ENCODE measurements at regions not wholly inside any gene's neighbourhood (a gene's known extent, or its start where the extent isn't known, plus 50 kb on each side); places are given as distances from the start of the nearest gene placed in this dataset.
A peak's percentile ranks its signal among the peaks of the same experiment; 100 is the strongest.
"Not testable (repeated sequence)": the region's sequence is repeated elsewhere in the genome, so short reads cannot be mapped to it uniquely, and the experiment has no call there.

DNA sequence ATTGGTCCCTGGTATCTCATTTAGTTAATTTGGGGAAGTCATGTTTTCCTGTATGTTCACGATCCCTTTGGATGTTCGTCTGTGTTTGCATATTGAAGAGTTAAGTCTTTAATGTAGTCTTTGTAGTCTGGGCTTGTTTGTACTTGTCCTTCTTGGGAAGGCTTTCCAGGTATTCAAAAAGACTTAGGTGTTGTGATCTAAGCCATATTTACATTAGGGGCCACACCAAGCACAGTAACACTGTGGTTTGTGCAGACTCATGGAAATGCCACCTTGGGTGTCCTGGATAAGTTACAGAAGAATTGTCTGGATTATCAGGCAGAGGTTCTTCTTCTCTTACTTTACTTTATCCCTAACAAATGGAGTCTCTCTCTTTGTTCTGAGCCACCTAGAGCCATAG, 380.3 kb downstream of the CCER1 start:
- H3K36me3 Mint-ChIP-seq (ENCODE audit: low read depth), result no peaks in the 10 kb centered on the region
- H3K9me3 Mint-ChIP-seq, result no peaks in the 10 kb centered on the region
- H3K4me1 Mint-ChIP-seq, result no peaks in the 10 kb centered on the region
- H3K27me3 Mint-ChIP-seq, result no peaks in the 10 kb centered on the region
- no peak overlapping the region for H3K27ac Mint-ChIP-seq
- no peak for ATAC-seq (replicated peaks)
- H3K4me3 Mint-ChIP-seq, result no peak overlapping the region

DNA sequence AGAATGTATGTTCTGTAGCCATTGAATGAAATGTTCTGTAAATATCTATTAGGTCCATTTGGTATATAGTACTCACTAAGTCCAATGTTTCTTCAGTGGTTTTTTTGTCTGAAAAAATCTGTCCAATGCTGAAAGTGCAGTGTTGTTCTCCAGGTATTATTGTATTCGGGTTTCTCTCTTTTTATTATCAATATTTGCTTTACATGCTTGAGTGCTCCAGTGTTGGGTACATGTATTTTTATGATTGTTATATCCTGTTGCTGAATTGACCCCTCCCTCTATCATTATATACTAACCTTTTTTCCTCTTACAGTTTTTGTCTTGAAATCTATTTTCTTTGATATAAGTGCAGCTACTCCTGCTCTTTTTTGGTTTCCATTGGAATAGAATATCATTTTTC, 382.2 kb downstream of the CCER1 start:
- no peaks in the 10 kb centered on the region for H3K36me3 Mint-ChIP-seq (ENCODE audit: low read depth)
- no peak for ATAC-seq (replicated peaks)
- no peak overlapping the region for H3K4me3 Mint-ChIP-seq
- no peaks in the 10 kb centered on the region for H3K4me1 Mint-ChIP-seq
- H3K9me3 Mint-ChIP-seq, result no peaks in the 10 kb centered on the region
- H3K27ac Mint-ChIP-seq, result no peak overlapping the region
- no peaks in the 10 kb centered on the region for H3K27me3 Mint-ChIP-seq

DNA sequence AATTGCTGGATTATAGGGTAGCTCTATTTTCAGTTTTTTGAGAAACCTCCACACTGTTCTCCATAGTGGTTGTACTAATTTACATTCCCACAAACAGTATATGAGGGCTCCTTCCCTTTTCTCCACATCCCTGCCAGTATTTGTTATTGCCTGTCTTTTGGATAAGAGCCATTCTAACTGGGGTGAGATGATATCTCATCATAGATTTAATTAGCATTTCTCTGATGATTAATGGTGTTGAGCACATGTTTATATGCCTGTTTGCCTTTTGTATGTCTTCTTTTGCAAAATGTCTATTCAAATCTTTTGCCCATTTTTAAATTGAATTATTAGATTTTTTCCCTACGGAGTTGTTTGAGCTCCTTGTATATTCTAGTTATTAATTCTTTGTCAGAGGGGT, 385.3 kb downstream of the CCER1 start:
- Mint-ChIP-seq H3K4me3 (no peak overlapping the region), H3K4me1 (no peaks in the 10 kb centered on the region), H3K27ac (no peak overlapping the region), H3K9me3 (no peaks in the 10 kb centered on the region), H3K36me3 (ENCODE audit: low read depth) (no peaks in the 10 kb centered on the region), H3K27me3 (no peaks in the 10 kb centered on the region)
- ATAC-seq (replicated peaks), result no peak

DNA sequence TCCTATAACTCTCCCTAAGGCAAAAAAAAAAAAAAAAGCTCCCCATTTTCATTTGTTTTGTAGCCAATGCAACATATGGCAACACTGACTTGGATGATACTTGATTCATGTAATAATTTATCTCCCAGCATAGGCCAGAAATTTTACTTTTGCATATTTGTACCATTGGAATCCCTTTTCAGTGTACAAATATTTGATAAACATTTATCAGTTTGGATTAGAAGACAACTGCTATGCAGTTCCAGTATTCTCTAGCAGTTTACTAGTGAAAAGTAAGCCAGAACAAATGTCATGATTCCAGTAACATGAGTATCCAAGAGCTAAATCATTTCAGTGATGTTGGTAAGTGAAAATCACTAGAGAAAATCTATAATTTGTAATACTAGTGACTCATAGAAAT, 392.3 kb downstream of the CCER1 start:
- no peaks in the 10 kb centered on the region for H3K9me3 Mint-ChIP-seq
- no peak for ATAC-seq (replicated peaks)
- no peaks in the 10 kb centered on the region for H3K36me3 Mint-ChIP-seq (ENCODE audit: low read depth)
- no peaks in the 10 kb centered on the region for H3K4me1 Mint-ChIP-seq
- H3K27ac Mint-ChIP-seq, result no peak overlapping the region
- H3K4me3 Mint-ChIP-seq, result no peak overlapping the region
- peaks cover 10% of the 10 kb centered on the region for H3K27me3 Mint-ChIP-seq

DNA sequence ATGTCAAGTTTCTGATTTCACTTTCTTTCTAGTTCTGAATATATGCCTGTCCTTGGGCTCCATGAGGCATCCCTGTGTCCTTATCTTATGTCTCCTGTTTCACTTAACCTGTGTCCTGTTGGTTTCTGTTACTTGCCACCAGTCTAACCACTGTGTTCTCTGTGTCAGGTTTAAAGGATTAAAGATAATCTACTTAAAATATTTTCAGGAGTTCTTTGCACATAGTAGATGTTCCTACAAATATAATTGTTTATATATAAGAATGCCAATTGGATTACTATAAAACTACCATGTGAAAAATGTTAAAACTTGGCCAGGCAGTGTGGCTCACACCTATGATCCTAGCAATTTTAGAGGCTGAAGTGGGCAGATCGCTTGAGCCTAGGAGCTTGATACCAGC, 406.4 kb downstream of the CCER1 start:
- Mint-ChIP-seq H3K9me3 (no peaks in the 10 kb centered on the region), H3K4me3 (no peak overlapping the region)
- no peak for ATAC-seq (replicated peaks)

DNA sequence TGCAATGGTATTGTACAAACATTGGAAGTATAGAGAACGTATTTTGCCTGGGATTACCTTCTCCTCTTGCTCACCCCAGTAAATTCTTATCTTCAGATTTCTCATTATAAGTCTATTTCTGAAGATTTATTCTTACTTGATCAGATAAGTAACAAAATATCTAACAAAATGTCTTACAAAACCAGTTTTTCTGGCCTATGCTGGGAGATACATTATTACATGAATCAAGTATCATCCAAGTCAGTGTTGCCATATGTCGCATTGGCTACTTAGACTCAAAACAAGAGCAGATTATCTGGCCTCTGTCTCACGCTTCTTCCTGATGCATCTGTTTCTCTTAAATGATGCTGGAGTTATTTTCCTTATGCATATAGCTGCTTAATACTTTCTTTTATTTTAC, 408.5 kb downstream of the CCER1 start:
- H3K27me3 Mint-ChIP-seq, result no peaks in the 10 kb centered on the region
- no peak for ATAC-seq (replicated peaks)

More for the DNA sequence above, 406.4 kb downstream of the CCER1 start:
- Mint-ChIP-seq H3K36me3 (ENCODE audit: low read depth) (no peaks in the 10 kb centered on the region), H3K4me1 (no peaks in the 10 kb centered on the region), H3K27me3 (no peaks in the 10 kb centered on the region), H3K27ac (no peak overlapping the region)

DNA sequence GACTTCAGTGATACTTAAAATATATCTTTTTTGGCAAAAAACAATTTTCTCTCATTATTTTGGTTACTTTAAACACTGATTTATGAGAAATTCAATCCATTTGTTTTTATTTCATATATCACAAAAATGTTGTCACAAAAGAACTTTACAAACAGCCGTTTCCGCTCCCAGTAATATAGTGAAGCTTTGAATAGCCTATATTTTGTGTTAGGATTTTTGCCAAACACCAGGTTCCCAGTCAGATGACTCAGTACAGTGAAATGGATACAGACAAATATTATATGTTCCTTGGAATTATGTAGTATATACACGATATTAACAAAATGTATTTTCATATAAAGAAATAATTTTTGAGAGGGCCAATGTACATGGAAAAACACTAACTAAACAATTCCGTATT, 411.1 kb downstream of the CCER1 start:
- Mint-ChIP-seq H3K27me3 (no peaks in the 10 kb centered on the region), H3K9me3 (no peaks in the 10 kb centered on the region), H3K4me1 (no peaks in the 10 kb centered on the region), H3K27ac (no peak overlapping the region), H3K4me3 (no peak overlapping the region), H3K36me3 (ENCODE audit: low read depth) (no peaks in the 10 kb centered on the region)
- no peak for ATAC-seq (replicated peaks)

More for the DNA sequence above, 408.5 kb downstream of the CCER1 start:
- Mint-ChIP-seq H3K27ac (no peak overlapping the region), H3K36me3 (ENCODE audit: low read depth) (no peaks in the 10 kb centered on the region), H3K9me3 (no peaks in the 10 kb centered on the region), H3K4me1 (no peaks in the 10 kb centered on the region), H3K4me3 (no peak overlapping the region)

DNA sequence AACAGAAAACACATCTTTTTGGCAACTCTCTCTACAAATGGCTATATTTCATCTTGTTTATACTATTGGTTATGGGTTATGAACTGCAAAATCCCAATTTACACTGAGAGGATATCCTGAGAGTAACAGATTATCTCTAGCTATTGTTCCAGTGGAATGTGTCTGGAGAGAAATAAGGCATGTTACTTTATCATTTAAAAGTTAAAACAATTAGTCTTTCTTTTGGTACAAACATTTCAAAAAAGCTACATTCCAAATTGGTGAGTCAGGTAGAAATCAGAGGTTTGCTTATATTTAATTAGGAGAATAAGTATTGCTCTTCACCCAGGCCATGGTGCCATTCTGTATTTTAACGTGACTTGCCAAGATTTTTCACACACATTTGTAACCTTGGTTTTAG, 411.6 kb downstream of the CCER1 start:
- Mint-ChIP-seq H3K36me3 (ENCODE audit: low read depth) (no peaks in the 10 kb centered on the region), H3K4me3 (no peak overlapping the region), H3K9me3 (no peaks in the 10 kb centered on the region), H3K27ac (no peak overlapping the region), H3K27me3 (no peaks in the 10 kb centered on the region), H3K4me1 (no peaks in the 10 kb centered on the region)
- ATAC-seq (replicated peaks), result no peak

DNA sequence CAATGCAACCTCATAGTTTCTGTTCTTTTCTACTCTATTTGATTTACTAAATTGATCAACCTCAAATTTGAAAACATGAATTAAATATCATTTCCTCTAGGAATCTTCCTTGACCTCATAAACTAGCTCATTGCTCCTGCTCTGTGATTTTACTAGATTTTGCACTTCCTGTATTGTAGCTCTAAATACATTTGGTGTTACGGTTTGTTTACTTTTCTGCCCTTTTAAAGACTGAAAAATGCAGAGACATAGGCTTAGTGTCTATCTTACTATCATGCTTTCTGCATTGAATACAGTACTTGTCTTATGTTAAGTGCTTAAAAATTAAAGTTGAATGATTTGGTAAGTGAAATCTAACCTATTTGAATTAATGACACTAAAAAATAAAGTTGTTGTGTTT, 412.1 kb downstream of the CCER1 start:
- not testable (repeated sequence) for H3K27me3 Mint-ChIP-seq; H3K4me3 Mint-ChIP-seq; H3K27ac Mint-ChIP-seq; H3K36me3 Mint-ChIP-seq (ENCODE audit: low read depth); ATAC-seq (replicated peaks); H3K9me3 Mint-ChIP-seq; H3K4me1 Mint-ChIP-seq

DNA sequence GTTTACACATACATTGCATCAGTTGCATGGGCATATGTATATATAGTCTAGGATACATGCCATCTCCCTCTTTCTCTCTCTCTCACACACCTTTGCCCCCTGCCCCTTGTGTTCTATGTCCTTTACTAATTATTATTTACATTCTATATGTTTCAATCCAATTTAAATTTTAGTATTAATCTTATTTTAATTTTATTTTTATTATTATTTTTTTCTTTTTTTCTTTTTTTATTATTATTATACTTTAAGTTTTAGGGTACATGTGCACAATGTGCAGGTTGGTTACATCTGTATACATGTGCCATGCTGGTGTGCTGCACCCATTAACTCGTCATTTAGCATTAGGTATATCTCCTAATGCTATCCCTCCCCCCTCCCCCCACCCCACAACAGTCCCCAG, 421.1 kb downstream of the CCER1 start:
- not testable (repeated sequence) for H3K27me3 Mint-ChIP-seq; H3K36me3 Mint-ChIP-seq (ENCODE audit: low read depth); ATAC-seq (replicated peaks); H3K4me1 Mint-ChIP-seq; H3K9me3 Mint-ChIP-seq; H3K4me3 Mint-ChIP-seq; H3K27ac Mint-ChIP-seq

DNA sequence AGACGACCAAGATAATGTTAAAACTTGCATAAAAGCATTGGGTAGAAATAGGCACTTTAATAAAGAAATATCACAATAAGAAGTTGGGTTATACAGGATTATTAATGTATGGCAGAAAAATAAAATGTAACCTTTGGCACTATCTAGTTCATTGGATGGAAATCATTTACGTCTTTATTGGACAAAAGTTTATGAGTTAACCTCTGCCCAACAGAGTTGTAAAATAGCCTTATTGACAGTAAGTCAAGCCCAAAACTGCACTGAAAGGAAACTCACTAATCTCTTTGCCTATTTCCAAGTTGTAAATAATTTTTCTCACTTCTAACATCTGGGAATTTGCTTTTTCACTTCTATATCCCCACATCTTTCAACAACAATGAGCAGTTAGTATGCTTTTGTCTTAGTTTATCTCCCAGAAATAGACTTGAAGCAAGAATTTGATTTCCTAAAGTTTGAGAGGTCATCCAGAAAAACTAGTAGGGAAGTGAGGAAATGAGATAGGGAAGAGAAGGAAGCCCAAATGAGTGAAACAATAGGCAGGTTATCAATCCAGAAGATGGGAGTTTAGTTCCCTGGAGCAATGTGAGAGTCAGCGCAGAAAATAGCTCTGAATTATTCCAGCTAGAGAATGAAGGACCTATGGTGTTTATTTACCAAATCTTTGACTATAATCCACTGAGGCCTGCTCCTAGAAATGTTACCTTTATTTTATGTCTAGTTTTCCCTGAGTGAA, 434.8 kb downstream of the CCER1 start:
- H3K4me1 Mint-ChIP-seq, result peaks cover 4% of the 10 kb centered on the region
- H3K27me3 Mint-ChIP-seq, result no peaks in the 10 kb centered on the region
- ATAC-seq (replicated peaks), result no peak
- H3K9me3 Mint-ChIP-seq, result no peaks in the 10 kb centered on the region
- H3K4me3 Mint-ChIP-seq, result no peak overlapping the region
- no peak overlapping the region for H3K27ac Mint-ChIP-seq
- no peaks in the 10 kb centered on the region for H3K36me3 Mint-ChIP-seq (ENCODE audit: low read depth)

DNA sequence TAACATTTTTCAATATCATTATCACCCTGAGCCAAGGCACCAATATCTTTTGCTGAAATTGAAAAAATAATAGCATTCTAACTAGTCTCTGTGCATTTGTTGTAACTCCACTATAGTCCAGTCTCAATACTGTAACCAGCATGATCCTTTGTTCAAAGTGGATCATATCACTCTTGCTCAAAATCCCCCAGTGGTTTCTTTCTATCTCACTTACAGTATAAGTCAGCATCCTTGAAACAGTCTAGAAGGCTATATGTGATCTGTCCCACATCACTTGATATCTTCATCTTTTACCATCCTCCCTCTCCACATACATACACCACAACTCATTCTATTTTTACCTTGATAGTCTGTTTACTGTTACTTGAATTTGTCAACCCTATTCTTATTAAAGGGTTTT, 435.7 kb downstream of the CCER1 start:
- H3K9me3 Mint-ChIP-seq, result no peaks in the 10 kb centered on the region
- no peaks in the 10 kb centered on the region for H3K27me3 Mint-ChIP-seq
- H3K36me3 Mint-ChIP-seq (ENCODE audit: low read depth), result no peaks in the 10 kb centered on the region
- no peak overlapping the region for H3K27ac Mint-ChIP-seq
- H3K4me1 Mint-ChIP-seq, result peaks cover 6% of the 10 kb centered on the region
- no peak overlapping the region for H3K4me3 Mint-ChIP-seq
- peak; percentile 42 for ATAC-seq (replicated peaks)

DNA sequence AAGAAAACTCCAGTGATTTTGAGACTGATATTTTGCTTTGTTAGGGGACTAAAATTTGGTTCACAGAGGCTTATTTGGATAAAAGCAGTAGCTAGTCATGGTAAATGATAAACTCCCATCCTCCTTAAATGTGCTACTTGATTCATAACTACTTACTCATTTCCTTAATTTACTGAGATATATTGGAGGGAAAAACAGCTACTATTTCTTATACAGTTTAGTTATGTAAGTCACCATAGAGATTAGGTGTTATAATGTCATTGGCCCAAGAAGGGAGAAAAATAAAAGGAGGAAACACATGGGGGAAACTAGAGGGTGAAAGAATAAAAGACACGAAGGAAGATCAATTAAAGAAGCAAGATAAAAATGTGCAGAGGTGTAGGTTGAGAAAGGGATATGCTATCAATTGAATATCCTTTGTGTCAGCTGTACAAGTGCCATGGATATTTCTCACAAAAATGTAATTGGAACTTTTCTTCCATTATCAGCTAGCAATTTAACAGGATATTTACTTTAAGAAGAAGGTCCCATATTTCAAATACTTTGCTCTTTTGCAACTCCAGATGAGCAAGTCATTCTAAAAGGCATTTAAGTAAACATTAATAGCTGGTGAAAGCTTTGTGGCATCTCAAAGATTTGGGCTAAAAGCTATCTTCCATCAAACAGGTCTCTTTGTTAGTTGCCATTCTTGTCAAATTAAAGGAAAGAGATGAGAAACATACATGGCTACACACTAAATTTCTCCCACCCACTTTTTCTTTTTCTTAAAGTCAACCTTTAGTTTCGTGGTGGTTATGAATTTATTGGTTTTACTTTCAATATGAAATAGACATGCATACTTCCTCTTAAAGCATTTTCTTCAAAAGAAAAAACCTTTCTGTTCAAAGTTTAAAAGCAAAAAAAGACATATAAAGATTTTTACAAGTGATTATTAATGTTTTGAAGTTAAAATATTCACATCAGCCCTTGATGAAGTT, 439.5 kb downstream of the CCER1 start:
- H3K4me3 Mint-ChIP-seq, result peak overlapping the region; percentile 3
- H3K9me3 Mint-ChIP-seq, result no peaks in the 10 kb centered on the region
- no peak overlapping the region for H3K27ac Mint-ChIP-seq

DNA sequence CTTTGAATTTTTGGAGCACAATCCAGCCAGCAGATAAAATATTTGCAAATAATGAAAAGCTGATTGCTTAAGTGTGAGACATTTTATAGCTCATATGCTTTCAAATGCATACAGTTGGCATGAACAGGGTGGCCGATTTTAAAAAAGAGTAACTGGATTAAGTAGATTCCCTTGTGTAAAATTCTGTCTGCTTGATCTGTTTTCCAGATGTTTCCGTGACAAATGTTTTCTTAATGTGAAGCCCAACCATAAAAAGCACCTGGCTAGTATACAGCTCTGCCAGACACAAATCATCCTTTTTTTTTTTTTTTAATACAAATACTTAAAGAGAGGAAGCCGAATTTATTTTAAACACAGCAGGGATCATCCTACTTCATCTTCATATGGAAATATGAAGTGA, 440.7 kb downstream of the CCER1 start:
- no peak for ATAC-seq (replicated peaks)
- Mint-ChIP-seq H3K9me3 (peaks cover 5% of the 10 kb centered on the region), H3K27me3 (peaks cover 11% of the 10 kb centered on the region)

More for the DNA sequence above, 439.5 kb downstream of the CCER1 start:
- peaks cover 6% of the 10 kb centered on the region for H3K4me1 Mint-ChIP-seq
- H3K27me3 Mint-ChIP-seq, result peaks cover 6% of the 10 kb centered on the region
- H3K36me3 Mint-ChIP-seq (ENCODE audit: low read depth), result no peaks in the 10 kb centered on the region
- peak; percentile 50 for ATAC-seq (replicated peaks)

DNA sequence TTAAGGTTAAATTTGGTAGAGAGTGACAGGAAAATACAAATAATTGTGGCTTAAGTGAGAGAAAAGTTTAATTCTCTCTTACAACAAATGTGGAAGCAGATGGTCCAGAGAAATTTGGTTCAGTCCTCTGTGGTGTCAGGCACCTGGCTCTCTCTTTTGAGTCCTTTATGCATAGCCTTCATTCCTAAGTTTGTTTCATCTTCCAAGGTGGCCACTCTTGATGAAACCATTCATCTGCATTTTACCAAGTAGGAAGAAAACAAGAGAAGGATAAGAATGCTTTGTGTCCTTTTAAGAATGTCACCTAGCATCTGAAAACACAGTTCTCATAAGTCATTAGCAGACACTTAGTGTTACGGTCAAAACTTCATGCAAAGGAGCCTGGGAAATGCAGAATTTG, 442.5 kb downstream of the CCER1 start:
- H3K4me3 Mint-ChIP-seq, result no peak overlapping the region
- peaks cover 11% of the 10 kb centered on the region for H3K4me1 Mint-ChIP-seq
- H3K36me3 Mint-ChIP-seq (ENCODE audit: low read depth), result no peaks in the 10 kb centered on the region
- peaks cover 11% of the 10 kb centered on the region for H3K27me3 Mint-ChIP-seq
- peaks cover 5% of the 10 kb centered on the region for H3K9me3 Mint-ChIP-seq
- no peak for ATAC-seq (replicated peaks)
- no peak overlapping the region for H3K27ac Mint-ChIP-seq

More for the DNA sequence above, 440.7 kb downstream of the CCER1 start:
- Mint-ChIP-seq H3K36me3 (ENCODE audit: low read depth) (no peaks in the 10 kb centered on the region), H3K4me1 (peaks cover 11% of the 10 kb centered on the region), H3K4me3 (no peak overlapping the region), H3K27ac (no peak overlapping the region)

Measured in activated T-helper 17 cell treated with anti-CD3 and anti-CD28 coated beads, Interleukin-2, amount 50 U/mL, for 72 hours (primary cell).